ENCODE measurements at regions not wholly inside any gene's neighbourhood (a gene's known extent, or its start where the extent isn't known, plus 50 kb on each side); places are given as distances from the start of the nearest gene placed in this dataset.

GRCh38 chr7:35374858-35375257 lies 121.0 kb upstream of the TBX20 start:
- TF ChIP-seq POLR2A (IDR thresholded peaks at IDR 0.05) (no peak), CTCF (IDR thresholded peaks at IDR 0.05) (no peak)
